IPS DF 19.7 (cell line): ENCODE measurements at regions not wholly inside any gene's neighbourhood (a gene's known extent, or its start where the extent isn't known, plus 50 kb on each side); places are given as distances from the start of the nearest gene placed in this dataset.

Source experiments
- DNase-seq: peaks from one replicate; pipeline ENCODE4 v3.0.0-alpha.2; 2013; ENCODE audit warnings: low read depth, low spot score

GRCh38 chr4:181234951-181235680, 1008.1 kb upstream of the TENM3 start:
- DNase-seq, result no peak

GRCh38 chr4:181245326-181245725, 997.9 kb upstream of the TENM3 start:
- DNase-seq, result no peak

- DNase-seq, result no peak
These were observed 994.2 kb upstream of the TENM3 start for GRCh38 chr4:181249031-181249430.

GRCh38 chr4:181254771-181255170, 988.4 kb upstream of the TENM3 start:
- no peak for DNase-seq

- DNase-seq, result no peak
These were observed 984.6 kb upstream of the TENM3 start for GRCh38 chr4:181258569-181258968.

- no peak for DNase-seq
These were observed 984.0 kb upstream of the TENM3 start for GRCh38 chr4:181259081-181259709.

GRCh38 chr4:181261279-181261678, 981.9 kb upstream of the TENM3 start:
- DNase-seq, result no peak

- DNase-seq, result no peak
These were observed 978.3 kb upstream of the TENM3 start for GRCh38 chr4:181264893-181265292.

- no peak for DNase-seq
These were observed 977.8 kb upstream of the TENM3 start for GRCh38 chr4:181265370-181265769.

- DNase-seq, result no peak
These were observed 972.0 kb upstream of the TENM3 start for GRCh38 chr4:181271116-181271640.

GRCh38 chr4:181272422-181272821, 970.8 kb upstream of the TENM3 start:
- no peak for DNase-seq

GRCh38 chr4:181278941-181279340, 964.3 kb upstream of the TENM3 start:
- no peak for DNase-seq

- no peak for DNase-seq
These were observed 961.8 kb upstream of the TENM3 start for GRCh38 chr4:181281451-181281850.

- DNase-seq, result no peak
These were observed 954.0 kb upstream of the TENM3 start for GRCh38 chr4:181289198-181289597.

- no peak for DNase-seq
These were observed 951.6 kb upstream of the TENM3 start for GRCh38 chr4:181291615-181292014.

GRCh38 chr4:181293014-181293413, 950.2 kb upstream of the TENM3 start:
- DNase-seq, result no peak

- DNase-seq, result no peak
These were observed 949.7 kb upstream of the TENM3 start for GRCh38 chr4:181293541-181293940.

- DNase-seq, result no peak
These were observed 948.8 kb upstream of the TENM3 start for GRCh38 chr4:181294421-181294820.

GRCh38 chr4:181301735-181302710, 941.2 kb upstream of the TENM3 start:
- DNase-seq, result no peak

- DNase-seq, result no peak
These were observed 935.4 kb upstream of the TENM3 start for GRCh38 chr4:181307824-181308223.

- DNase-seq, result no peak
These were observed 934.5 kb upstream of the TENM3 start for GRCh38 chr4:181308476-181309312.
